ENCODE measurements at regions not wholly inside any gene's neighbourhood (a gene's known extent, or its start where the extent isn't known, plus 50 kb on each side); places are given as distances from the start of the nearest gene placed in this dataset.

GRCh38 chr3:159605776-159606175 lies 382.9 kb upstream of the IL12A start:
- Histone ChIP-seq H3K27ac (ENCODE audit: low read depth) (no peak overlapping the region), H2AFZ (no peak overlapping the region), H3K4me3 (no peak overlapping the region), H3K4me1 (ENCODE audit: insufficient read depth) (no peaks in the 10 kb centered on the region), H3K36me3 (ENCODE audit: insufficient read depth) (no peaks in the 10 kb centered on the region), H3K9me2 (ENCODE audit: insufficient read depth) (0 out of 2 replicates have a peak, but pooled peaks cover 7% of the 10 kb centered on the region), H3F3A (replicated peaks; ENCODE audit: low read depth) (no peaks in the 10 kb centered on the region), H3K79me2 (replicated peaks; ENCODE audit: insufficient read depth) (no peaks in the 10 kb centered on the region), H4K20me1 (replicated peaks; ENCODE audit: insufficient read depth) (no peaks in the 10 kb centered on the region), H3K27me3 (ENCODE audit: insufficient read depth) (no peaks in the 10 kb centered on the region), H3K4me2 (no peak overlapping the region)
- H3K36me3 Mint-ChIP-seq (ENCODE audit: low read depth) = no peaks in the 10 kb centered on the region
- ATAC-seq = no peak
- no peak overlapping the region for H3K4me3 Mint-ChIP-seq
- no peaks in the 10 kb centered on the region for H3K9me3 Mint-ChIP-seq
- TF ChIP-seq, protein P1, sequence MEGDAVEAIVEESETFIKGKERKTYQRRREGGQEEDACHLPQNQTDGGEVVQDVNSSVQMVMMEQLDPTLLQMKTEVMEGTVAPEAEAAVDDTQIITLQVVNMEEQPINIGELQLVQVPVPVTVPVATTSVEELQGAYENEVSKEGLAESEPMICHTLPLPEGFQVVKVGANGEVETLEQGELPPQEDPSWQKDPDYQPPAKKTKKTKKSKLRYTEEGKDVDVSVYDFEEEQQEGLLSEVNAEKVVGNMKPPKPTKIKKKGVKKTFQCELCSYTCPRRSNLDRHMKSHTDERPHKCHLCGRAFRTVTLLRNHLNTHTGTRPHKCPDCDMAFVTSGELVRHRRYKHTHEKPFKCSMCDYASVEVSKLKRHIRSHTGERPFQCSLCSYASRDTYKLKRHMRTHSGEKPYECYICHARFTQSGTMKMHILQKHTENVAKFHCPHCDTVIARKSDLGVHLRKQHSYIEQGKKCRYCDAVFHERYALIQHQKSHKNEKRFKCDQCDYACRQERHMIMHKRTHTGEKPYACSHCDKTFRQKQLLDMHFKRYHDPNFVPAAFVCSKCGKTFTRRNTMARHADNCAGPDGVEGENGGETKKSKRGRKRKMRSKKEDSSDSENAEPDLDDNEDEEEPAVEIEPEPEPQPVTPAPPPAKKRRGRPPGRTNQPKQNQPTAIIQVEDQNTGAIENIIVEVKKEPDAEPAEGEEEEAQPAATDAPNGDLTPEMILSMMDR (conservative IDR thresholded peaks at IDR 0.05; ENCODE audit: low read depth in 2 of 2) = no peak
- no peak for TF ChIP-seq EZH2 (IDR thresholded peaks at IDR 0.05; ENCODE audit: low read depth, unreplicated experiment)
- TF ChIP-seq STAT1 (IDR thresholded peaks at IDR 0.05; ENCODE audit: unreplicated experiment) = no peak
- TF ChIP-seq ETS1 (IDR thresholded peaks at IDR 0.05) = no peak
- TF ChIP-seq POLR2AphosphoS5 (IDR thresholded peaks at IDR 0.05; ENCODE audit: low read depth) = no peak
- no peak for TF ChIP-seq ZNF462 (CRISPR knock-in tag; IDR thresholded peaks at IDR 0.05)
- TF ChIP-seq NANOG (IDR thresholded peaks at IDR 0.05; ENCODE audit: borderline replicate concordance) = no peak
- no peak for TF ChIP-seq REST (IDR thresholded peaks at IDR 0.05; ENCODE audit: unreplicated experiment)
- TF ChIP-seq ZNF331 (CRISPR knock-in tag; IDR thresholded peaks at IDR 0.05; ENCODE audit: low read depth) = no peak
- no peak for TF ChIP-seq EZH2phosphoT487 (IDR thresholded peaks at IDR 0.05; ENCODE audit: unreplicated experiment)
- TF ChIP-seq JUNB (IDR thresholded peaks at IDR 0.05; ENCODE audit: unreplicated experiment) = no peak
- TF ChIP-seq CREB1 (CRISPR knock-in tag; IDR thresholded peaks at IDR 0.05; ENCODE audit: low read depth) = no peak
- TF ChIP-seq ZNF114 (CRISPR knock-in tag; IDR thresholded peaks at IDR 0.05) = no peak
- no peak for DNase-seq (ENCODE audit: low spot score)
- no peaks in the 10 kb centered on the region for H3K4me1 Mint-ChIP-seq
- H3K27me3 Mint-ChIP-seq (ENCODE audit: insufficient read depth, low read depth, poor library complexity) = peaks cover 2% of the 10 kb centered on the region
- H3K27ac Mint-ChIP-seq = no peak overlapping the region
